ENCODE measurements at regions not wholly inside any gene's neighbourhood (a gene's known extent, or its start where the extent isn't known, plus 50 kb on each side); places are given as distances from the start of the nearest gene placed in this dataset.

DNA sequence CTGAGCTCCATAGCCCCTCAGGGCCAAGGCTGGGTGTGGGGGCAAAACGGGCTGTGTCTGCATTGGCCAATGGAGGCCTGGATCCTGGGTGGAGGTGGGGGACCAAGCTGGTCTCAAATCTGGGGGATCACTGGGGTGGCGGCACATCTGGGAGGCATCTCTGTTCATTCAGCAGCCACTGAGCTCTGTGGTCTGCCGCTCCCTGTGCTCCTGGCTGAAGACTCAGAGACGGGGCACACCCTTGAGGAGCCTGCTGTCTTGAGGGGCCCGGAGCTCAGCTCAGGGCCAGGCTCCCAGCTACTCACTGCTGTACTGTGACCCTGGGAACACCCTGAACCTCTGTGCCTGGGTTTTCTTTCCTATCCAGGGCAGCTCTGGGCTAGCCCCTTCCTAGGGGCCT, 90.3 kb upstream of the WNT4 start:
- TF ChIP-seq, protein P1, sequence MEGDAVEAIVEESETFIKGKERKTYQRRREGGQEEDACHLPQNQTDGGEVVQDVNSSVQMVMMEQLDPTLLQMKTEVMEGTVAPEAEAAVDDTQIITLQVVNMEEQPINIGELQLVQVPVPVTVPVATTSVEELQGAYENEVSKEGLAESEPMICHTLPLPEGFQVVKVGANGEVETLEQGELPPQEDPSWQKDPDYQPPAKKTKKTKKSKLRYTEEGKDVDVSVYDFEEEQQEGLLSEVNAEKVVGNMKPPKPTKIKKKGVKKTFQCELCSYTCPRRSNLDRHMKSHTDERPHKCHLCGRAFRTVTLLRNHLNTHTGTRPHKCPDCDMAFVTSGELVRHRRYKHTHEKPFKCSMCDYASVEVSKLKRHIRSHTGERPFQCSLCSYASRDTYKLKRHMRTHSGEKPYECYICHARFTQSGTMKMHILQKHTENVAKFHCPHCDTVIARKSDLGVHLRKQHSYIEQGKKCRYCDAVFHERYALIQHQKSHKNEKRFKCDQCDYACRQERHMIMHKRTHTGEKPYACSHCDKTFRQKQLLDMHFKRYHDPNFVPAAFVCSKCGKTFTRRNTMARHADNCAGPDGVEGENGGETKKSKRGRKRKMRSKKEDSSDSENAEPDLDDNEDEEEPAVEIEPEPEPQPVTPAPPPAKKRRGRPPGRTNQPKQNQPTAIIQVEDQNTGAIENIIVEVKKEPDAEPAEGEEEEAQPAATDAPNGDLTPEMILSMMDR (IDR thresholded peaks at IDR 0.05) = no peak
- TF ChIP-seq POLR2A (IDR thresholded peaks at IDR 0.05) (no peak), POLR2AphosphoS5 (IDR thresholded peaks at IDR 0.05) (no peak)

Measured in gastroesophageal sphincter (tissue), 3 donors.